NCI-H69 (cell line): ENCODE measurements at regions not wholly inside any gene's neighbourhood (a gene's known extent, or its start where the extent isn't known, plus 50 kb on each side); places are given as distances from the start of the nearest gene placed in this dataset.

Experiments
- DNase-seq: peaks from one replicate; lab custom pipeline; 2025; lab: John Stamatoyannopoulos, UW

DNA sequence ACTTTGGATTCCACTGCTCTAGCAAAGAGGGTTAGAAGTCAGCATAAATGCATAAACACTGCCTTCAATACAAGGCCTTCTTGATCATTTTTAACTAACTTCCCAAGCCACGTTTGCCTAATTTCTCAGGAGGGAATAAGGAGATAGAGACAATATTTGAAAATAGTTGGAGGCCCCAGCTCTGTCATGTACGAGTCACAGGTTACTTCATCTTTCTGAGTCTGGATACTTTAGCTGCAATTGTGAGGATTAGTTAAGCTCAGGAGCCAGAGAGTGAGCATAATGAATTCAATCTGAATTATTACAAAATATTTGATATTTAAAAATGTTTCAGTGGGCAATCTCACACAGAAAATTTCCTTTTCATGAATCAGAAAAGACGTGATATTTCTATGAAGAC lies 298.9 kb downstream of the SHOX2 start:
- no peak for DNase-seq

GRCh38 chr3:157805538-157805937 lies 300.7 kb downstream of the SHOX2 start:
- no peak for DNase-seq

GRCh38 chr3:157794771-157795170 lies 291.6 kb upstream of the VEPH1 start:
- DNase-seq, result no peak

DNA sequence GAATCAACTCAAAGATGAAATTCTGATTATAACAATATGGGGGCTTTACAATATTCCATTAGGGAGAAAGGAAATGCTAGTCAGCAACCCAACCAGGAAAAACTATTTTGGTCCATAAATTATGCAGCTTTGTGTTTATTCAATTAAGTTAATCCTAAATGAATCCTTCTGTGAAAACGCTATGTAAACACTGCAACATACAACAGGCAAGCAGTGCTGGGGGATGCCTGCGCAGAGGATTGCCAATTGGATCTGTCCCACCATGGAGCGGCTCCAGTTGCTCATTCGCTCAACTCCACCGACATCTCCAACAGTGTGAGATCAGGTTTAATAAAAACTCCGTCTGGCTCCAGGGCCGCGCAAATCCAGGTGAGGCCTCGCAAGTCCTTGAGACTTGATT lies 290.5 kb upstream of the VEPH1 start:
- peak; percentile 6 for DNase-seq

- DNase-seq, result no peak
Observed at GRCh38 chr3:157789162-157789561, 285.9 kb upstream of the VEPH1 start.

DNA sequence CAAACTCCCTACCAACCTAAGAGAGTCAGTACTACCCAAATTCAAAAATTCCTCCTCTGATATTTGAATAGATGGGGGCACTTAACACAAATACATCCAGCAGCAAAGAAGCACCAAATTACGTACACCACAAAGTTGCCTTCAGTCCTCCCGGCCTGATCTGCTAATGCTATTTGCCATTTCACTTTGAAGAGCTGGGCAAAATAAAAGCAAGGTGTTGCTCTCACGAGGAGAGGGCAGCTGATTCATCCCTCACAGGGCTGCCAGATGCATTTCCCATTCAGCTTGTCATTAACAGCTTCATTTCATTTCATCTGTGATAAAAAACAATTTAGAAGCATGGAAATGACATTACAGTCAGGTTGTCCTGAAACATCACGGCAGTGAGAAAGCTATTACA lies 283.4 kb upstream of the VEPH1 start:
- DNase-seq, result no peak

DNA sequence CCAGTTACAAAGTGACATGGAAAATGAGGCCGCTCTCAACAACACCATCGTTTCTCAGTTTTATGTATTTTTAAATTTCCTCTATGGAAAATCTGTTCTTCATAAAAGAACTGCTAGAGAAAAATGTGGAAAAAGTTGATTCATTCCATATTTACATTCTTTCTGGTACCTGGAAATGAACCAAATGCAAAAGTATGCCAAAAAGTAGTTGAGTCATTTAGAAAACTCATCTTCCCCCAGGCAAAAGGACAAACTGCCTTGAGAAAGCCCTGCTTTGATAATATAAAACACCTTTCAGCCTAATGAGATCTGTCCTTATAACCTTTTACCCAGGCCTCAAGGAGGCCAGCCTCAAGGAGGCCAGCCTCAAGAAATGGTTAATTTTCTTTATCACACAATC lies 283.0 kb upstream of the VEPH1 start:
- no peak for DNase-seq

DNA sequence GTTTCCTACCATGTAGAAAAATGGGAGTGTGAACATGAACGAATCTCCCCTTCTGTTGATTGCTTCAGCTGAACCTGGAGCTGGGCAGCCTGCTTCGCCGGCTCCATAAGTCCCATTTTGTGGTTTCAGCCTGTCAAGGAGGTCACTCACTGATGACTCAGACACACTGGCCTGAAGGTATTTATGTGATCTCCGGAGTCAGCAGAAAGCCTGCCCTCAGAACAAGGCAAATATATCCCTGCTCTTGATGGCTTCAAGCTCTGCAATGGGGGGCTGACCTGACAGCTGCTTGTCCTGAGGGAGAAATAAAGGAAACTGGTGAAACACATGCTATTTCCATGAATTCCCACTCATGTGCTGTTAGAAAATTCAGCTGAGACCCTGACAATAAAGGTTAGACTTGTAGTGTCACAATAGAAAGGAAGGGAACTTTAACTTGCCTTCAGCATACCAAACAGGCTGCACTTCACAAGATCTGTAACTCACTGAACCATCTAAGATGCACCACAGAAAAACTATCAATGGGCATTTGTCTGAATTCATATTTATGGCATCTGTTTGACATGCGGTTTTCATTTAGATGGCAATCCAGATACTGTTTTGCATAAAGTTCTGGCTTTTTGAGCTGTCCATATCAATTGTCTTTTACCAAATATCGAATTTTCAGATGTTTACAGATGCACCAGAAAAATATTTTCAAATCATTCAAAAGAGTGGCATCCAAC lies 282.0 kb upstream of the VEPH1 start:
- DNase-seq, result no peak

- DNase-seq, result no peak
Observed at GRCh38 chr3:157782236-157782635, 279.0 kb upstream of the VEPH1 start.

- DNase-seq, result no peak
Observed at GRCh38 chr3:157776861-157777260, 273.6 kb upstream of the VEPH1 start.

GRCh38 chr3:157775446-157775845 lies 272.2 kb upstream of the VEPH1 start:
- DNase-seq, result no peak

DNA sequence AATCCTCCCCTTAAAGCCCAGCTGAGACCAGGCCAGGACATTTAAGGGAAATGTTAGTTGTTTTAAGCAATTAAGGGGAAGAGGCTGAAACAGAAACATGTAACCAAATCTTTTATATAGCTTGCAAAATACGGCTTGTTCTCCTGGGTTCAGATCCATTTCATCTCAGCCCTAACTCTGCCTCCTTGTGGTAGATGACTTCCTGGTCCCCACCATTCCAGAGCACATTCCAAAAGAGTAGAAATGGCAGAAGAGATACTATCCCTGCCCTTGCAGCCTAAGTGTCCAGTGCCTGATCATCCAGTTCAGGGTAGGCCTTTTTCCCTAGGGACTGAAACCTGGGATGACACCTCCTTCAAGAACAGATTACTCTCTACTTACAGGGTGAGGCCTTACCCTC lies 266.2 kb upstream of the VEPH1 start:
- no peak for DNase-seq

GRCh38 chr3:157767607-157768006 lies 264.4 kb upstream of the VEPH1 start:
- peak; percentile 5 for DNase-seq

DNA sequence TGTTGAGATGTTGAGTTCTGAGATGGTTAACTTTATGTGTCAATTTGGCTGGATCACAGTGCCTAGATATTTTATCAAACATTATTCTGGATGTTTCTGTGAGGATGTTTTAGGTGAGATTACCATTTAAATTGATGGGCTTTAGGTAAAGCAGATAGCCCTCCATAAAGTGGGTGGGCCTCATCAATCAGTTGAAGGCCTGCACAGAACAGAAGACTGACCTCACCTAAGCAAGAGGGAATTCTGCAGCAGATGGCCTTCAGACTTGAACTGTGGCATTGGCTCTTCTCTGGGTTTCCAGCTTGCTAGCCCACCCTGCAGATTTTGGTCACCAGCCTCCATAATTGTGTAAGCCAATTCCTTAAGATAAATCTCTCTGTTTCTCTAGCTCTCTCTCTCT lies 260.4 kb upstream of the VEPH1 start:
- no peak for DNase-seq

DNA sequence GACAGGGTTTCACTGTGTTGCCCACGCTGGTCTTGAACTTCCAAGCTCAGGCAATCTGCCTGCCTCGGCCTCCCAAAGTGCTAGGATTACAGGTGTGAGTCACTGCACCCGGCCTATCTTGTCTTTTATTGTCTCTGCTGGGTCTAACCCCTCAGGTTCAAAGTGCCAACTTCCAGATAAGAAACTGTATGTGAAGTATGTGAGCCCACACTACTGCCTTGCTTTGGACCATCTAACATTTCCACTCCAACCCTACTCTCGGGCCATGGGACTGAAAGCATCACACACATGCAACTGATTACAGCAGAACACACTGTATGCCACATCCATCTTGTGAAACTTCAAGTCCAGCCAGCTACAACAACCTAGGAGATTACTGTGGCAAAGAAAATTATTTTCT lies 256.1 kb upstream of the VEPH1 start:
- no peak for DNase-seq

GRCh38 chr3:157755233-157755632 lies 252.0 kb upstream of the VEPH1 start:
- DNase-seq, result no peak

DNA sequence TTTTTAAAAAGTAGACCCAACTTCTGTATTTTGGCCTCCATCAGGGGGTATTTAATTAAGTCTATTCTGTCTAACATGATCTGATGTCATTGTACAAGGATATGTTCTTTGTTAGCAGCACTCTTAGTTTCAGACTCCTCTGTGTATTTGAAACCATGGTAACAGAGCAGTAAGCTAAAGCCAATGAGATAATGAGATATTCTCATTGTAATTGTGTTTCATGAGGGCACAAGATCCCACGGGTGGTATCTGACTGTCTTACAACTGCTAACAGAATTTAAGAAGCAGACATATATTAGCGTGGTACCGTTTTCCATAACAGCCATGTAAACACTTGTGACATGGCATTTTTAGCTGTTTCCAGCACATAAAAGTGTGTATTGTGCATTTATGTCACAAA lies 251.2 kb upstream of the VEPH1 start:
- peak; percentile 30 for DNase-seq

GRCh38 chr3:157753787-157754136 lies 250.5 kb upstream of the VEPH1 start:
- DNase-seq, result peak; percentile 1

DNA sequence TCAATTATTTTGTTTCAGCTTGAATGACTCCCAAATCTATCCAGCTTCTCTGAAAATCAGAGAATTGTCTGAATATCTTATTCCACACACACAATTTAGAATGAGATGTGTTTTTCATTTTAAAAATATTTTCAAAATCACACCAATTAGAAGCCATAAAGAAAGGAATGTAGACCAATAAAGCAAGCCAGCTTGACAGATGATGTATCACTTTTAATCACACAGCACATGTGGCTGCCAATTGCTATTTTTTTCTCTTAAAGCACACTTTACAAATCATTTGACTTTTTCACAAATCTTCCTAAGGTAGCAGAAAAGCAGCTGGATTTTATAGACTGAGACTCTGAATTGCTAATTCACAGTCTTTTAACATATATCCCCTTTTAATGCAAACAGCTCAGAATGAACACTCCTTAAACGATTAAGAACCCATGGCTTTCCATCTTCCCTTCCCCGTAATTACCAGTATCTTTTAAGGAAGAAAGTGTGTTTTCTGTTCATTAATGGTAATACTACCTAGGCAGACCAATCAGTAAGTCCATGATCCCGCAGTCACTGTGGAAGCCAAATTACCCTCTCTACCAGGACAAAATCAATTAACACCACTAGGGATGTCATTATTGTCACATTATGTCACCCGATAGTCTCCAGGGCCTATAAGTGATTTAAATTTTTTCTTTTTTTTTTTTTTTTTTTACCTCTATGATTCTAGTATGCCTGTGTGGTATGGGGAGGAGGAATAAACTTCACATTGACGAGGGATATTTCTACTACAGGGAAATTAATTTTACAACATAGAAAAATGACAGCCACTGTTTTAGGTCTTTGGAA lies 250.0 kb upstream of the VEPH1 start:
- DNase-seq, result peak; percentile 13

DNA sequence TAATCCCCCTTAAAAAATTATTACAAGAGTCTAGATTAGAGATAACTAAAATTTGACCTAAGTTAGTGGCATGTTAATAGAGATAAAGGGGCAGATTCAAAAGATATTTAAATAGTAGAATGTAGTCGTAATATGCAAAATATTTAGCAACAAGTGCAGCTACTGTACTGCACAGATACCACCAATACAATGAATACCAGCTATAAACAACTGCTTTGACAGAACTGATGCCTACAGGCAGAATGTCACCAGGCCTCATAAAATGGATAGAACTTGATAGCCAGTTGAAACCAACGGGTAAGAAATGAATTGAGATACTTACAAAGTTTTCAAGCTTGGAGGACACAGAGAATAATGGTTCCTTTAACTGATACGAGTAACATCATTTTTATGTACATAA lies 249.3 kb upstream of the VEPH1 start:
- DNase-seq, result no peak

DNA sequence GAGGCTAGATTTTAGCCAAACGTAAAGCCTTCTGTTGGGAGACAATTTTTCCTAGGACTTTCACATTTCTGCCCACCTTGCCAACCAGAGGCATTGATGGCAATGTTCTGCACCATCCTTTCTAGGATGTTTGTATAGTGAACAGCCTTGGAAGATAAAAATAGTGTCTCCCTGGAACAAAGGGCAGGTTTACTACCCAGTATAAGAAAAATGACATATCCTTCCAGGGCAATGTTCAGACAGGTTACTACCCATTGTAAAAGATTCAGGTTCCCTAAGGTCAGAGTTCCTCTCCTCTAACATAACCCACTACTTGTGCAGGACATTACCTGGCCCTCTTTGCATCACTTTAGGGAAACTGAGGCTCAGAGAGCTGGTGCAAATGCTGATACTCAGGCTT lies 248.2 kb upstream of the VEPH1 start:
- DNase-seq, result no peak

DNA sequence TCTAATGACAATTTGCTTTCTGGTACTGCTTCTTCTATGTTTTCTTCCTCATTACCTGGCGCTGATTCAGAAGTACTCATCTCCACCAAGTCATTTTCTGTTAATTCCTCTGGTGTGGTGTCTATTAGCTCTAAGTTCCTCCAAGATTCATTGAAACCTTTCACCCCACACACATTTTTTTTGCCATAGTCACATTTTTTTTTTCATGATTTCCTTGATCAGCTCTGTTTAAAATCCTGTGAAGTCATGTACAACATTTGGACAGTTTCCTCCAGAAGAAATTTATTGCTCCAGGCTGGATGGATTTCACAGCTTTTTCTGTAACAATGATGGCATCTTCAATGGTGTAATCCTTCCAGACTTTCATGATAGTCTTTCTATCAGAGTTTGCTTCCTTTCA lies 243.2 kb upstream of the VEPH1 start:
- no peak for DNase-seq

GRCh38 chr3:157741607-157742006 lies 238.4 kb upstream of the VEPH1 start:
- no peak for DNase-seq

DNA sequence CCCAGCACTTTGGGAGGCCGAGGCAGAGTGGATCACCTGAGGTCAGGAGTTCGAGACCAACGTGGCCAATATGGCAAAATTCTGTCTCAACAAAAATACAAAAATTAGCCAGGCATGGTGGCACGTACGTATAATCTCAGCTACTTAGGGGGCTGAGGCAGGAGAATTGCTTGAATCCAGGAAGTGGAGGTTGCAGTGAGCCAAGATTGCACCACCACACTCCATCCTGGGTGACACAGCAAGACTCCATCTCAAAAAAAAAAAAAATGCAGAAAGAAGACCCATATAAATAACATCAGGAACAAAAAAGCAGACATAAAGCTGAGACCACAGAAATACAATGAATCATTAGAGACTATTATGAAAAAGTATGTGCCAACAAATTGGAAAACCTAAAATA lies 235.2 kb upstream of the VEPH1 start:
- no peak for DNase-seq
